CD4-positive, alpha-beta T cell treated with Interferon alpha-2 for 1 hour (primary cell): ENCODE measurements at regions not wholly inside any gene's neighbourhood (a gene's known extent, or its start where the extent isn't known, plus 50 kb on each side); places are given as distances from the start of the nearest gene placed in this dataset.

Source experiments
- DNase-seq, 2 donors: peaks; one replicate each; pipeline ENCODE4 v3.0.0-alpha.2; 2020 to 2022

DNA sequence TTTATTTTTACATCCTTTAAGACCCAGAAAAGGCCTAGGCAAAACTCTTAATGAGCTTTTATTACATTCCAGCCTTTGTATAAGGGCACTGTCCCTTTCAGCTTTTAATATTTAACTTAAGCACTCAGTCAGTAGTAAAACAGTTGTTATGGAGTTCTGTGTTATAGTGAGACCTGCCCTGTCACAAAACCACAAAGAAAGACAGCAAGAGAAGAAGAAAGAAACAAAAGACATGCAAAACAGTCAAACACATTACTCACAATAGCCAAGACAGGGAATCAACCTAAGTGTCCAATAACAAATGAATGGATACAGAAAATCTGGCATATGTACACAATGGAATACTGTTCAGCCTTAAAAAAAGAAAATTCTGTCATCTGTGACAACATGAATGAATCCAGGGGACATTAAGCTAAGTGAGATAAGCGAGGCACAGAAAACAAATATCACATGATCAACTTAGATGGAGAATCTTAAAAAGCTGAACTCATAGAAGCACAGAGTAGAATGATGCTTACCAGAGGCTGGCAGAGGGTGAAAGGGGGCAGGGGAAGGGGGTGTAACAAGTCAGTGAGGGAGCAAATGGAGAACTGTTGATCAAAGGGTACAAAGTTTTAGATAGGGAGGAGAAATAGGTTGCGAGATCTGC is 63.8 kb upstream of the CCNG1 start:
- DNase-seq = no peak

DNA sequence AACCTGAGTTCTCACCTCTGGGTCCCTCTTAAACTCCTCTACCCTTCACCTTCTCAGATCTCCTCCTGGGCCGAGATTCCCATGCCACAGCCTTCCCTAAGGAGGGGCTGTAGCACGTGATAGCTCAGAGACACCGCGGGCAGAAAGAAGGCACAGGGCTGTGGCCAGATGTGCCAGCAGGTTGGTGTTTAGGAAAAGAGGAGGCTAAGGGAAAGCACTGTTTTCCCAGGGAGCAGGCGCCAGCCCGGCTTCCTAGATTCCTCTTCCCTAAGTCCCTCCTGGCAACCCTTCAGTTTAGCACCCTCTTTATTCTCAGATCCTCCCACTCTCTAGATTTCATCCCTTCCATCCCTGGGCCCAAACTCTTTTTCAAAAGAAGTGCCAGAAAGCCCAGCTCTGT is 59.4 kb upstream of the CCNG1 start:
- DNase-seq = no peak

DNA sequence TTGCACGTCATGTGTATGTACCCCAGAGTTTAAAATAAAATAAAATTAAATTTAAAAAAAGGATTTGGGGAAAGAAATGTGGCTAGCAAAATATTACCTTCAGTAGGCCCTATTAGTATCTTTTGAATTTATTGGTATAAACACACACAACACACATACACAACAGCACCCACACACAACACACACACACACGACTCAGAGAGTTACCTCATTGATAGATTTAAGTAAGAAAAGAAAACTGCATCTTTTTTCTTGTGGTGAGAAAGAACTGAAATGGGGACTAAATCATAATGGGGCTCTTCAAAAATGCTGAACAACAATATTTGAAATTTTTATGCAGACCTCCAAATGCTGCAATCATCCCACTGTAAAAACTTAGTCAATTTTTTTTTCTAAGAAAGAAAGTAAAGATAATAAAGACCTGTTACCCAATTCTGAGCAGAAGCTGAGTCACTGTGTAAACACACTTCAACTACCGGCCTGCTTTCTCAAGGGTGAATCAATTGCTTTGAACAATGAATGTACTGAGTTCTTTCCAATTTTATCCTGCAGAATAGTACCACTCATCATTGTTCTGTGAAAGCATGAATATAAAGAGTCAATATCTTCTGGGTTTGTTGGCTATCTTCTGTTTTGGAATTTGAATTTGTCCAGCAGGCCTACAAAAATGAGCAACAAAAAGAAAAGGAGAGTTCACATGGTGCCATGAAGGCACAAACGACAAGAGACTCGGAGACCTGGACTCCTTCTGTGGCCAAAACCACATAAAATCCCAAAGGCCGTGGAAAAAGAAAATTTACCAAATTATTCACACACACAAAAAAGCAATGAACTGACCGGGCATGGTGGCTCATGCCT is 57.9 kb upstream of the CCNG1 start:
- DNase-seq = no peak

DNA sequence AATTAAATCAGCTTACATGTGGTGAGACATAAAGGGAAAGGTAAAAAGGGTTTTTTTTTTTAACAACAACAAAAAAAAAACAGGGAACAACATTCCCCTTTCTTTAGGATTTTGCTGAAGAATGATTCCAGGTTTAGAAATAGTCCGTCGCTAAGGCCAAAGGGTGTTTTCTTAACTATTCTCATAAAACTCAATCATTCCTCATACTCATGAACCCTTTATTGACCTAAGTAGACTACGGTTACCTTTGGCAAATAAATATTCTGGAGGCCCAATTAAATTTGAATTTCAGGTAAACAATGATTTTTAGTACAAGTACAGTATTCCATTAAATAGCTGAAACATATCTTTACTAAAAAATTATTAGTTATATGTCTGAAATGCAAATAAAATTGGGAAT is 55.6 kb upstream of the CCNG1 start:
- DNase-seq = no peak

DNA sequence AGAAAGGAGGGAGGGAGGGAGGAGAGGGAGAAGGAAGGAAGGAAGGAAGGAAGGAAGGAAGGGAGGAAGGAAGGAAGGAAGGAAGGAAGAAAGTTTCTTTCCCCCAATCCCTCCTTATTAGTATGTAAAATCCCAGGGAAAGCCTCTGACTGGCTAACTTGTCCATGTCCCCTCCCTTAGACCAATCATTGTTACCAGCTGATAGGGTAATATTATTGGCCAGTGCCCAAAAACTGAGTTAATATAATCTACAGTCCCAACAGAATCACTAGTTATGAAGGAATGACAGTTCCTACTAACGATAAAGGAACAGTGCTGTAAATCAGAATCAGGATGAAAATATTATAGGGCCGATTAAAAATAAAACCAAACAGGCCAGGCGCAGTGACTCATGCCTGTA is 53.6 kb upstream of the CCNG1 start:
- DNase-seq = no peak

DNA sequence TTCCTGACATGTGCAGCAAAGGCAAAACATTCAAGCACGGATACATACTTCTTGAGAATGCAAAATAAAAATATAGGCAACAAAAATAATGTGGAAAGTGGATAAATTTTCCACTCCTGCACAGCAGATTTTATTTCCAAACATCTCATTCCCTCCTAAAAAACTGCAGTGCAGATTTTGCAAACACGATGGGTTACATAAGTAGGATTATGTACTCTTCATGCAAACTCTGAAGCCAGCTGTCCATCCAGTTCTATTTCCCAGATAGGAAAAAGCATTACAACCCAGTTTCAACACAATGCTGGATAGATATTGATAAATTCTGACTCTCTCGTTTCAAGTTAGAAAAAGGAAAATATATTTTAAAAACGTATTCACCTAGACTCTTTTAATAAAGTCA is 52.7 kb upstream of the CCNG1 start:
- DNase-seq = no peak

DNA sequence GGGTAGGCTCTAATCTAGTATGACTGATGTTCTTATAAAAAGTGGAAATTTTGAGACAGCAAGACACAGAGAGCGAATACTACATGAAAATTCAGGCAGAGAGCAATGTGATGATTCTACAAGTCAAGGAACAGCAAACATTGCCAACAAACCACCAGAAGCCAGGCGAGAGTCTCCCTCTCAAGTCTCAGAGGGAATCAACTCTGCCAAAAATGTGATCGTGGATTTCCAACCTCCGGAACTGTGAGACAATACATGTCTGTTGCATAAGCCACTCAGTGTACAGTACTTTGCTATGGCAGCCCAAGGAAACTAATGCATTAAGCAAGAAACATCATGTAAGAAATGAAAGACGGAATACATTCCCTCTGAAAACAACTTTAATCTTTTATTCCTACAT is 52.1 kb upstream of the CCNG1 start:
- no peak for DNase-seq

DNA sequence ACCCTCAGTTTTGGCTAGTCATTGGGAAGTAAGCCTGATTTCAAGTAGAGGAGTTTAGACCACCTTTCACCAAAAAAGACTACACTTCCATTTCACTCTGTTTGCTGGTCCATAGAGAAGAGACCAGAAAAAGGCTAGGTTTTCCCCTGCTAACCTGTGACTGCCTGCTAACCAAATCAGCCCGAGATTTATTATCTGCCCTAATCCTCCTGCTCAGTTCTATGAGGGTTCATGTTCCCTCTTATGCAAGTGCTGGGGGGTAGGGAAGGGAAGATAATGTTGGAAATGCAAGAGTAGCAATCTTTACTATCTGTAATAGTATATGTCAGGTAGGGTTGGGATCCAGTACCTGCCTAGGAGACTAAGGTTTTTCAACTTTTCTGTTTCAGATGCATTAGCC is 51.6 kb upstream of the CCNG1 start:
- DNase-seq = no peak

DNA sequence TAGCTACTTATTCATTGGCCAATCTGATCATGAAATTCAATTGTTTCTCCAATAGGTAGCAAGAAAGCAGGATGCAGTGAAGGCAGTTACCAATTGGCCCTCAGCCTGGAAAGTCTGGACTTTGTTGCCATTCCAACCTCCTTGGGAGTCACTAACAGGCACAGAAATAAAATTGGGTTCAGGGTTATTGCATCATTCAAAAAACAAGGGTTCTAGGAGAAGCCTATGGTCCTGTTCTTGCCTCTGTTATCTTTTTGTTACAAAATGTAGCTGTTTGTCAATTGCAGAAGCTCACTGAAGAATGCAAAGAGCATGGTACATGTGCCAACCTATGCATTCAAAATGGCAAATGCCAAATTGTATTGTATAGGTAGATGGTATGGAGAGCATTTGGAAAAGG is 51.0 kb upstream of the CCNG1 start:
- no peak for DNase-seq

DNA sequence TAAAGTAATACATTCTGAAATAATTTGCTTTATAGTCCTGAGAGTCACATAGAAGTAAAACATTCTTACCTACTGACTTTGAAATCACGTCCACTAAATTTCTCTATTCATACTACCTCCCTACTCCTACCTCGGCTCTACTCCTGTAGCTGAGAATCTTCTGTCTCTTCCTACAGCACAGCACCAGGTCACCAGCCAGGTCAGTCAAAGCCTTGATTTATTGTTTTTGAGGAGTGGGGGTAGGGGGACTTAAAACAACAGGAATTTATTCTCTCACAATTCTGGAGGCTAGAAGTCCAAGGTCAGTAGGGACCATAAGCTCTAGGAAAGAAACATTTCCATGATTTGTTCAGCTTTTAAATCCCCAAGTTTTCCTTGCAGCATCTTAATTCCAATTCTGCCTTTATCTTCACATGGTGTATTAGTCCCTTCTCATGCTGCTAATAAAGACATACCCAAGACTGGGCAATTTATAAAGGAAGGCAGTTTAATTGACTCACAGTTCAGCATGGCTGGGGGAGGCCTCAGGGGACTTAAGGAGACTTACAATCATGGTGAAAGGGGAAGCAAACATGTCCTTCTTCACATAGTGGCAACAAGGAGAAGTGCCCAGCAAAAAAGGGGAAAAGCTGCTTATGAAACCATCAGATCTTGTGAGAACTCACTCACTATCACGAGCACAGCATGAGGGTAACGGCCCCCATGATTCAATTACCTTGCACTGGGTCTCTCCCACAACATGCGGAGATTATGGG is 49.6 kb upstream of the CCNG1 start:
- DNase-seq = no peak
